ENCODE measurements at regions not wholly inside any gene's neighbourhood (a gene's known extent, or its start where the extent isn't known, plus 50 kb on each side); places are given as distances from the start of the nearest gene placed in this dataset.
"Not testable (repeated sequence)": the region's sequence is repeated elsewhere in the genome, so short reads cannot be mapped to it uniquely, and the experiment has no call there.

- no peak for DNase-seq
Observed at GRCh38 chr1:238982736-238983135, 403.6 kb upstream of the CHRM3 start.

GRCh38 chr1:238981317-238981933 is 404.9 kb upstream of the CHRM3 start:
- no peak for DNase-seq

DNA sequence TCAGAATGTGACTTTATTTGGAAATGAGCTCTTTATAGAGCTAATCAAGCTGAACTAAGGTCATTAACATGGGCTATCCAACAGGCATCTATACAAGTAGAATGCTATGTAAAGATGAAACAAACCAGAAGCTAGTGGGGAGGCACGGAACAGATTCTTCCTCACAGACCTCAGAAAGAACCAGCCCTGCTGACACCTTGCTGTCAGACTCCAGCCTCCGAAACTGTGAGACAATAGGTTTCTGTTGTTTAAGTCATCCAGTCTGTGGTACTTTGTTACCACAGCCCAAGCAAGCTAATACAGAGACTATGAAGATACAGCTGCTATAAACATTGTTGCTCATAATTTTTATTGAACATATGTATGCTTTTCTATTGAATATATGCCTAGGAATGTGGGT is 406.3 kb upstream of the CHRM3 start:
- DNase-seq = no peak

DNA sequence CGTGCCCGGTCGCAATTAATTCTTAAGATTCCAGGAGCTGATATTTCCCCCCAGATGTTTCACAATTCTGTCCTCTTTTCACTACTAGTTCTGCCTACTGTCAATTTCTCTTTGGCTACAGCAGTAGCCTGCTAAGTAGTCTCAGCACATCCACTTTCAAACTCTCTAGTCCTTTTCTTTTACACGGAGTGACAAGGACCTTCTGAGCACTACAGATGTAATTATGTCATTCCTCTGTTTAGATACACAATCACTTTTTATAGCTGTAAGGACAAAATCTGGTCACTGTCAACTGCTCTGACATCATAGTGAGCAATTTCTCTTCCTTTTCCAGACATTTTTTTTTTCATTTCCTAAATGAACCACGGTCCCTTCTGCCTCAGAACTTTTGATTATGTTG is 421.7 kb upstream of the CHRM3 start:
- DNase-seq = no peak

GRCh38 chr1:238962941-238963340 is 423.4 kb upstream of the CHRM3 start:
- no peak for DNase-seq

GRCh38 chr1:238961790-238962189 is 424.6 kb upstream of the CHRM3 start:
- no peak for DNase-seq

GRCh38 chr1:238960071-238960470 is 426.3 kb upstream of the CHRM3 start:
- DNase-seq = no peak

- DNase-seq = no peak
Observed at GRCh38 chr1:238955934-238956333, 430.4 kb upstream of the CHRM3 start.

GRCh38 chr1:238954865-238955264 is 431.5 kb upstream of the CHRM3 start:
- DNase-seq = no peak

- no peak for DNase-seq
Observed at GRCh38 chr1:238953448-238954010, 432.8 kb upstream of the CHRM3 start.

DNA sequence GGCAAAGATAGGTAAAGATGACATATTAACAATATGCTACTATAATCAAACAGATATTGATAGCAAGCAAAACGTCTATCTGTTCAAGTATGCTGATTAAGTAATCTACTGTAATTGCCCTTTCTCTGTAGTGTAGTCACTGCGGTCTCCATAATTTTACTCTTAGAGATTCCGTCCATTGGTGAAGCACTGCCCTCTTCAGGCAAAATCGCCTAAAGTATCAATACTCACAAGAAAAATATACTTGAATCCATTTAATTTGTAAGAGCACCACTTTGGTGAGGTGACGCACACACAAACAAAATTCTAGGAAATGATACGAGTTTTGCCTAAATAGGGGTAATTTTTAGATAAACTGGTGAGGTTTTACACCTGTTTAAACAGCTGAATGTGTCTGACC is 434.6 kb upstream of the CHRM3 start:
- DNase-seq = no peak

DNA sequence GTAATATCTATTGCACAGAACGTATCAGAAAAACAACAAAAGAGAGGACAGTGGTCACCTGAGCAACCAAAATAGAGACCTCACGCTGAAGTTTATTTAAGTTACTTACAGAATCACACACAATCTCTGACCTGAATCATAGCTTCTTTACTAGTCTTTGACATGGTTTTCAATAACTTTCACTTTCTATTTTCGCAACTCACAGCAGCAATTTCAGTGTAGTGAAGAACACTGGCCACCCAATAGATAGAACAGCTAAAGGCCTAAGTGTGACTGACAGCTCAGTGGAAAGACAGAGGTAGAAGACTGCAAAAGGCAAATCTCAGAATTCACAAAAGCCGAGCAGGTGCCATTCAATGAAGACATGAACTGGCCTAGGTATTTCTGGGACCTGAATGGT is 435.6 kb upstream of the CHRM3 start:
- DNase-seq = no peak

- DNase-seq = no peak
Observed at GRCh38 chr1:238950017-238950416, 436.4 kb upstream of the CHRM3 start.

GRCh38 chr1:238944028-238944427 is 442.3 kb upstream of the CHRM3 start:
- no peak for DNase-seq

DNA sequence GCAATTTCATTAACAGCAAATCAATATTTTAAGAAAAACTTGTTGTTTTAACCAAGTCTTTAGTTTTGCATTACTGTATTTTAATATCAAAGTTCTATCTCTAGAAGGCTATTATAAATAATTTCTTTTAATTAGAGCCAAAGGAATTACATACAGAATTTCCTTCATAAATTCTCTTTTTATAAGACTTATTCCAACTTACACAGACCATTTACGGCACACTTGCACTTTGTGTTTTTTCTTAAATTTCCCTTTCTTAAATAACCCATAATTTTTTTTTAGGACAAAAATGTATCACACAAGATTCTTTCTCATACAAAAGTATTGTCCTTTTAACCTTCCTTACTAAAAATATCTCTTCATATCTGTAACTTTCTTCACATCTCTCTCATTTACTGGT is 458.5 kb upstream of the CHRM3 start:
- no peak for DNase-seq

DNA sequence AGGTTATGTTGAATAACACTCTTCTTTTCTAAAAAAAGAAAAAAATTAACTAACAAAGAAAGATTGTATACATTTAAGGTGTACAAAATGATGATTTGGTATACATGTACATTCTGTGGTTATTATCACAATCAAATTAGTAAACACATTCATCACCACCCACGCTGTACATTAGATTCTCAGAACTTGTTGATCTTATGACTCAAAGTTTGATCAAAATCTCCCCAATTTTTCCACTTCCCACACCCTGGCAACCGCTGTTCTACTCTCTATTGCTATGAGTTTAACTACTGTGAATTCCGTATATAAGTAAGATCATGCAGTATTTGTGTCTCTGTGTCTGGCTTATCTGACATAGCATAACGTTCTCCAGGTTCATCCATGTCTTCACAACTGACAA is 469.5 kb upstream of the CHRM3 start:
- DNase-seq = no peak

DNA sequence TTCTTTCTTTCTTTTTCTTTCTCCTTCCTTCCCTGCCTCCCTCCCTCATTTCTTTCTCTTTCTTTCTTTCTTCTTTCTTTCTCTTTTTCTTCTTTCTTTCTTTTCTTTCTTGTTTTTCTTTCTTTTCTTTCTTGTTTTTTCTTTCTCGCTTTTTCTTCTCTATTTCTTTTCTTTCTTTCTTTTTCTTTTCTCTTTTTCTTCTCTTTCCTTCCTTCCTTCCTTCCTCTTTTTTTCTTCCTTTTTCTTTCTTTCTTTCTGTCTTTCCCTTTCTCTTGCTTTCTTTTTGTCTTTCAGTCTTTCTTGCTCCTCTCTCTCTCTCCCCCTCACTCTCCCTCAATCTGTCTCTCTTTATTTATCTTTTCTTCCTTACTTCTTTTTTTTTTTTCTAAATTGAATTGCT is 472.0 kb upstream of the CHRM3 start:
- DNase-seq = no peak

DNA sequence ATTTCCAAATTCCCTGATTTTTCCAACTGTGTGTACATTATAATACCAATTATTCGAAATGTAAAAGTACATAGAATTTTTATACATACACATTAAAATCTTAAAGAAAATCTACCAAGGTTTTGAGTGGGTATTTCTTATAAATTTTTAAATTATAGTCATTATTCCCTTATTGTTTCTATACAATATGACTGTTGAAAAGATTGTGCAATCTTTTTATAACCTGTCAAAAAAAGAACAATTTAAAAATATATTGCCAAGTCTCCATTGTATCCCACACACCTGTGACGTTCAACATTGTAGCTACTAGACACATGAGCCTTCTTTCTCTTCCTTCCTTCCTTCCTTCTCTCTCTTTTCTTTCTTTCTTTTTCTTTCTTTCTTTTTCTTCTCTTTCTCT is 473.2 kb upstream of the CHRM3 start:
- DNase-seq = no peak

- no peak for DNase-seq
Observed at GRCh38 chr1:238912148-238912547, 474.2 kb upstream of the CHRM3 start.

DNA sequence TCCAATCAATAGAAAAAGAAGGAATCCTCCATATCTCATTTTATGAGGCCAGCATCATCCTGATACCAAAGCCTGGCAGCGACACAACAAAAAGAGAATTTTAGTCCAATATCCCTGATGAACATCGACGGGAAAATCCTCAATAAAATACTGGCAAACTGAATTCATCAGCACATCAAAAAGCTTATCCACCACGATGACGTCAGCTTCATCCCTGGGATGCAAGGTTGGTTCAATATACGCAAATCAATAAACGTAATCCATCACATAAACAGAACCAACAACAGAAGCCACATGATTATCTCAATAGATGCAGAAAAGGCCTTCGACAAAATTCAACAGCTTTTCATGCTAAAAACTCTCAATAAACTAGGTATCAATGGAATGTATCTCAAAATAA is 483.6 kb upstream of the CHRM3 start:
- not testable (repeated sequence) for DNase-seq

DNA sequence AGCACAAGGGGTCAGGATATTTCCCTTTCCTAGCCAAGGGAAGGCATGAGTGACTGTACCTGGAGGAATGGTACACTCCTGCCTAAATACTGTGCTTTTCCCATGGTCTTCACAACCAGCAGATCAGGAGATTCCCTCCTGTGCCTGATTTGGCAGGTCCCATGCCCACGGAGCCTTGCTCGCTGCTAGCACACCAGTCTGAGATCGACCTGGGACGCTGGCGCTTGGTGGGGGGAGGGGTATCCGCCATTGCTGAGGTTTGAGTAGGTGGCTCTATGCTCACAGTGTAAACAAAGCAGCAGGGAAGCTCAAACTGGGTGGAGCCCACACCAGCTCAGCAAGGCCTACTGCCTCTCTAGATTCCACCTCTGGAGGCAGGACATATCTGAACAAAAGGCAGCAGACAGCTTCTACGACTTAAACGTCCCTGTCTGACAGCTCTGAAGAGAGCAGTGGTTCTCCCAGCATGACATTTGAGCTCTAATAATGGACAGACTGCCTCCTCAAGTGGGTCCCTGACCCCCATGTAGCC is 486.0 kb upstream of the CHRM3 start:
- no peak for DNase-seq

- DNase-seq = no peak
Observed at GRCh38 chr1:238898856-238899255, 487.5 kb upstream of the CHRM3 start.

- DNase-seq = no peak
Observed at GRCh38 chr1:238895911-238896310, 490.5 kb upstream of the CHRM3 start.

DNA sequence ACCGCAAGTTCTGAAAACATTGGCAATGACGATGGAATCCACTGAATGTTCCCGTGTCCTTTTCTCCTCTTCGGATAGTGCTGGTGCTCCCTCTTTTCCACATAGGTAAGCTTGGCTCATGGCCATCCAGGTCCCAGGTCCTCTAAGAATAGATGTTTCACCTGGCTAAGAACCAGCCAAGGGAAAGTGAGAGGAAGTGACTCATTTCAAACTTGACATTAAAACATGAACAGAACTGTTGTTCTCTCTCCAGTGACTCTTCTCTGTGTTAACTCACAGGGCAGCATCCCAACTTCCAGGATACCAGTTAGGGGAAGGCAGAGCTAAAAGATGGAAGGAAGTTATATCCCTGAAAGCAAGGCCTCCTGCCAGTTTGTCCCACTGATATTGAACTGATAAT is 493.8 kb upstream of the CHRM3 start:
- no peak for DNase-seq
